ENCODE measurements at regions not wholly inside any gene's neighbourhood (a gene's known extent, or its start where the extent isn't known, plus 50 kb on each side); places are given as distances from the start of the nearest gene placed in this dataset.

GRCh38 chr2:41079011-41079410 is 627.1 kb upstream of the SLC8A1 start:
- DNase-seq: no peak

- no peak for DNase-seq
These were observed 632.4 kb upstream of the SLC8A1 start for GRCh38 chr2:41084321-41084720.

GRCh38 chr2:41087946-41088345 is 636.1 kb upstream of the SLC8A1 start:
- DNase-seq: no peak

- no peak for DNase-seq
These were observed 649.4 kb upstream of the SLC8A1 start for GRCh38 chr2:41101281-41101680.

- DNase-seq: no peak
These were observed 657.9 kb upstream of the SLC8A1 start for GRCh38 chr2:41109744-41110143.

GRCh38 chr2:41111836-41112627 is 660.1 kb upstream of the SLC8A1 start:
- DNase-seq: no peak

- no peak for DNase-seq
These were observed 664.4 kb upstream of the SLC8A1 start for GRCh38 chr2:41116106-41116797.

GRCh38 chr2:41119489-41119888 is 667.6 kb upstream of the SLC8A1 start:
- no peak for DNase-seq

- no peak for DNase-seq
These were observed 671.5 kb upstream of the SLC8A1 start for GRCh38 chr2:41123341-41123740.

- no peak for DNase-seq
These were observed 675.5 kb upstream of the SLC8A1 start for GRCh38 chr2:41127351-41127750.

GRCh38 chr2:41129988-41130387 is 678.1 kb upstream of the SLC8A1 start:
- DNase-seq: no peak

- DNase-seq: no peak
These were observed 685.1 kb upstream of the SLC8A1 start for GRCh38 chr2:41137031-41137430.

GRCh38 chr2:41141146-41141791 is 689.4 kb upstream of the SLC8A1 start:
- no peak for DNase-seq

- DNase-seq: no peak
These were observed 690.6 kb upstream of the SLC8A1 start for GRCh38 chr2:41142478-41142877.

- no peak for DNase-seq
These were observed 693.2 kb upstream of the SLC8A1 start for GRCh38 chr2:41145066-41145465.

GRCh38 chr2:41149054-41149453 is 697.2 kb upstream of the SLC8A1 start:
- no peak for DNase-seq

- DNase-seq: no peak
These were observed 699.9 kb upstream of the SLC8A1 start for GRCh38 chr2:41151746-41152145.

GRCh38 chr2:41152318-41152717 is 700.4 kb upstream of the SLC8A1 start:
- DNase-seq: no peak

- no peak for DNase-seq
These were observed 708.5 kb upstream of the SLC8A1 start for GRCh38 chr2:41160439-41160838.

- DNase-seq: no peak
These were observed 715.1 kb upstream of the SLC8A1 start for GRCh38 chr2:41167014-41167413.

GRCh38 chr2:41169744-41170143 is 717.9 kb upstream of the SLC8A1 start:
- DNase-seq: no peak

- DNase-seq: no peak
These were observed 718.7 kb upstream of the SLC8A1 start for GRCh38 chr2:41170589-41170988.

- no peak for DNase-seq
These were observed 728.5 kb upstream of the SLC8A1 start for GRCh38 chr2:41180387-41180786.

- no peak for DNase-seq
These were observed 731.1 kb upstream of the SLC8A1 start for GRCh38 chr2:41182961-41183360.
